ENCODE measurements at regions not wholly inside any gene's neighbourhood (a gene's known extent, or its start where the extent isn't known, plus 50 kb on each side); places are given as distances from the start of the nearest gene placed in this dataset.
"Not testable (repeated sequence)": the region's sequence is repeated elsewhere in the genome, so short reads cannot be mapped to it uniquely, and the experiment has no call there.

DNA sequence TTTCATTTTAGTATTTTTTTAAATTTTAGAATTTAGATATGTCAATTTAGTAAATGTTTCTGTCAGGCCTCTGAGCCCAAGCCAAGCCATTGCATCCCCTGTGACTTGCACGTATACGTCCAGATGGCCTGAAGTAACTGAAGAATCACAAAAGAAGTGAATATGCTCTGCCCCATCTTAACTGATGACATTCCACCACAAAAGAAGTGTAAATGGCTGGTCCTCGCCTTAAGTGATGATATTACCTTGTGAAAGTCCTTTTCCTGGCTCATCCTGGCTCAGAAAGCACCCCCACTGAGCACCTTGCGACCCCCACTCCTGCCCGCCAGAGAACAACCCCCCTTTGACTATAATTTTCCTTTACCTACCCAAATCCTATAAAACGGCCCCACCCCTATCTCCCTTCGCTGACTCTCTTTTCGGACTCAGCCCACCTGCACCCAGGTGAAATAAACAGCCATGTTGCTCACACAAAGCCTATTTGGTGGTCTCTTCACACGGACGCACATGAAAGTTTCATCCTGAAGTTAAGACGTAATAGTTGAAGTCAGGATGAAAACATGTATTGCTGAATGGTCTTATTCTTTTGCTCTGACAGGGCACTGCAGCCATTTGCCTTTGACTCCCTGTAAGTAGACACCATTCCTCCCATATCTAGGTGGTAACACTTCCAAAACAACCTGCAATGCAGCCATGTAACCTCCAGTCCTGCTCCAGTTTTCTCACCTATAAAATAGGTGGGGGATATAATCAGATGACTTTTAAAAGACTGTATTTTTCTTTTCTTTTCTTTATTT lies 295.3 kb downstream of the HIVEP2 start:
- H3K27me3 ChIP-seq (ENCODE audit: insufficient read depth); H3K36me3 ChIP-seq (ENCODE audit: insufficient read depth); H3K9me3 Mint-ChIP-seq; H3K4me3 ChIP-seq; H2AFZ ChIP-seq; H3K9me2 ChIP-seq (ENCODE audit: insufficient read depth); H4K20me1 ChIP-seq (replicated peaks; ENCODE audit: insufficient read depth); H3K36me3 Mint-ChIP-seq (ENCODE audit: low read depth); H3K27me3 Mint-ChIP-seq (ENCODE audit: insufficient read depth, low read depth, poor library complexity); H3K4me3 Mint-ChIP-seq; H3K79me2 ChIP-seq (replicated peaks; ENCODE audit: insufficient read depth): not testable (repeated sequence)
- Histone ChIP-seq H3F3A (replicated peaks; ENCODE audit: low read depth) (peaks cover 18% of the 10 kb centered on the region; the same call in 1 of the 2 replicates), H3K4me1 (ENCODE audit: insufficient read depth) (peaks cover 70% of the 10 kb centered on the region), H3K4me2 (peak overlapping the region; percentile 10; the same call in 1 of the 2 replicates), H3K27ac (ENCODE audit: low read depth) (peak overlapping the region; percentile 94)
- ATAC-seq = peak; percentile 29
- H3K27ac Mint-ChIP-seq = peak overlapping the region; percentile 86
- peaks cover 71% of the 10 kb centered on the region for H3K4me1 Mint-ChIP-seq
- peak; percentile 96 for TF ChIP-seq NANOG (IDR thresholded peaks at IDR 0.05; ENCODE audit: borderline replicate concordance)
- 0 out of 2 replicates have a peak, but pooled peaks have one; percentile 8 for TF ChIP-seq CREB1 (CRISPR knock-in tag; IDR thresholded peaks at IDR 0.05; ENCODE audit: low read depth)
- peak; percentile 40 for DNase-seq (ENCODE audit: low spot score)

DNA sequence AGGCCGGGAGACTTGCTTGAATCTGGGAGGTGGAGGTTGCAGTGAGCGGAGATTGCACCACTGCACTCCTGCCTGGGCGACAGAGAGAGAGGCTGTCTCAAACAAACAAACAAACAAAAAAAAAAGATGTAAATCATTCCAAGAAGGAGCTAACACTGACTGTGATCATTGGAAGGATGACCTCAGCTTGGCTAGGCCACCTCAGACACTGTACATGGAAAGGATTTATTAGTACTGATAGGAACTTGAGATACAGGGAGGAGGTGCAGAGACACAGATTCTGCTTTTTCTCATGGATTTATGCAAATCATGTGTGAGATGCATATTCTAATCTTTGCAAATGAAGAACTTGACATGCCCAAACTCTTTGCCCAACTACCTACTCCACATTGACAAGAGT lies 293.6 kb downstream of the HIVEP2 start:
- no peaks in the 10 kb centered on the region for H3K27me3 ChIP-seq (ENCODE audit: insufficient read depth)
- peaks cover 64% of the 10 kb centered on the region for H3K4me1 ChIP-seq (ENCODE audit: insufficient read depth)
- H3K4me1 Mint-ChIP-seq = peaks cover 68% of the 10 kb centered on the region
- TF ChIP-seq JUNB (IDR thresholded peaks at IDR 0.05; ENCODE audit: unreplicated experiment) = no peak
- TF ChIP-seq POLR2AphosphoS5 (IDR thresholded peaks at IDR 0.05; ENCODE audit: low read depth) = peak; percentile 31; the same call in 1 of the 2 replicates
- peak overlapping the region; percentile 94 for H3K27ac ChIP-seq (ENCODE audit: low read depth)
- DNase-seq (ENCODE audit: low spot score) (peak; percentile 10), ATAC-seq (no peak)
- no peak overlapping the region for H3K4me3 ChIP-seq
- peaks cover 12% of the 10 kb centered on the region; the same call in 1 of the 2 replicates for H3F3A ChIP-seq (replicated peaks; ENCODE audit: low read depth)
- no peak overlapping the region for H2AFZ ChIP-seq
- no peaks in the 10 kb centered on the region for H3K79me2 ChIP-seq (replicated peaks; ENCODE audit: insufficient read depth)
- H3K27me3 Mint-ChIP-seq (ENCODE audit: insufficient read depth, low read depth, poor library complexity) = peaks cover 8% of the 10 kb centered on the region
- peak overlapping the region; percentile 90 for H3K27ac Mint-ChIP-seq
- H3K36me3 ChIP-seq (ENCODE audit: insufficient read depth) = no peaks in the 10 kb centered on the region
- no peaks in the 10 kb centered on the region for H3K36me3 Mint-ChIP-seq (ENCODE audit: low read depth)
- no peaks in the 10 kb centered on the region for H3K9me3 Mint-ChIP-seq
- H3K9me2 ChIP-seq (ENCODE audit: insufficient read depth) = peaks cover 12% of the 10 kb centered on the region
- no peaks in the 10 kb centered on the region for H4K20me1 ChIP-seq (replicated peaks; ENCODE audit: insufficient read depth)
- no peak overlapping the region for H3K4me3 Mint-ChIP-seq
- H3K4me2 ChIP-seq = peak overlapping the region; percentile 42; the same call in 1 of the 2 replicates

DNA sequence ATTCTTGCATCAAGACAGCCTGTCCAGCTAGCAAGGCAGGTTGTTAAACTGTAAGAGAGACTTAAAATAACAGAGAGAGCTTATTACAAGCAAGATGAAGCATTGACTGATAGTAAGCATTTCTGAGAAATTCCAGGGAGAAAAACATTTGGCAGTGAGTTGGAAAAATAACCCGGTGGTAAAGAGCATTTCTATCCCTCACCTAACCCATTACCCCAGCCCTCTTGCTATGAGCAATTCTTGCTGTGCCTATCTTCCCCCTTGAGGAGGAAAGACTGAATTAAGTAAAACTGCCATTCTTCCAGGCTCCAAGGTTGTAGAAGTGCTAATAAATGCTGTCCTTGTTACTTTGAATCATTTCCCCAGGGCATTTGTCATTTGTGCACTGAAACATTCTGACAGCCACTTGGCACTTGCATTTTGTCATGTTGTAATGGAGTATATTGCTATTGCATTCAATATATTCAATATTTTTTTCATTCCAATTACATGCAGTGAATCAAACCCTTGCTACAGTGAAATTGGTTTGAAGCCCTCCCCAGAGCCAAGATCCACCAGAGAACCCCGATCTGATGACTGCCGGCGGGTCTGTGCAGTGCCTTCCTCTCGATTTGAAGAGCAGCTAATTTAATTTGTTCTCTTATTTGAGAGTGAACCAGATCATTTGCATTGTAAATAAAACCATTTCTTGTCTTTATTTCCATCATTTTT lies 291.1 kb downstream of the HIVEP2 start:
- Histone ChIP-seq H4K20me1 (replicated peaks; ENCODE audit: insufficient read depth) (no peaks in the 10 kb centered on the region), H2AFZ (no peak overlapping the region), H3K36me3 (ENCODE audit: insufficient read depth) (no peaks in the 10 kb centered on the region), H3K27me3 (ENCODE audit: insufficient read depth) (no peaks in the 10 kb centered on the region), H3K4me2 (no peak overlapping the region), H3K9me2 (ENCODE audit: insufficient read depth) (peaks cover 12% of the 10 kb centered on the region), H3K79me2 (replicated peaks; ENCODE audit: insufficient read depth) (no peaks in the 10 kb centered on the region), H3K4me3 (no peak overlapping the region), H3F3A (replicated peaks; ENCODE audit: low read depth) (no peaks in the 10 kb centered on the region), H3K27ac (ENCODE audit: low read depth) (0 out of 2 replicates have a peak overlapping the region, but pooled peaks have one; percentile 51), H3K4me1 (ENCODE audit: insufficient read depth) (peaks cover 40% of the 10 kb centered on the region)
- no peak overlapping the region for H3K4me3 Mint-ChIP-seq
- H3K27me3 Mint-ChIP-seq (ENCODE audit: insufficient read depth, low read depth, poor library complexity) = peaks cover 8% of the 10 kb centered on the region
- TF ChIP-seq REST (IDR thresholded peaks at IDR 0.05; ENCODE audit: unreplicated experiment) = no peak
- TF ChIP-seq EZH2 (IDR thresholded peaks at IDR 0.05; ENCODE audit: low read depth, unreplicated experiment) = no peak
- TF ChIP-seq STAT1 (IDR thresholded peaks at IDR 0.05; ENCODE audit: unreplicated experiment) = no peak
- no peak for TF ChIP-seq ZNF331 (CRISPR knock-in tag; IDR thresholded peaks at IDR 0.05; ENCODE audit: low read depth)
- H3K9me3 Mint-ChIP-seq = no peaks in the 10 kb centered on the region
- no peak overlapping the region for H3K27ac Mint-ChIP-seq
- H3K4me1 Mint-ChIP-seq = peaks cover 46% of the 10 kb centered on the region
- DNase-seq (ENCODE audit: low spot score) = no peak
- no peak for ATAC-seq
- H3K36me3 Mint-ChIP-seq (ENCODE audit: low read depth) = no peaks in the 10 kb centered on the region
